ENCODE measurements at regions not wholly inside any gene's neighbourhood (a gene's known extent, or its start where the extent isn't known, plus 50 kb on each side); places are given as distances from the start of the nearest gene placed in this dataset.
"Not testable (repeated sequence)": the region's sequence is repeated elsewhere in the genome, so short reads cannot be mapped to it uniquely, and the experiment has no call there.

- no peak for DNase-seq (ENCODE audit: low spot score)
Observed at GRCh38 chr3:86887876-86888275, 103.1 kb downstream of the VGLL3 start.

DNA sequence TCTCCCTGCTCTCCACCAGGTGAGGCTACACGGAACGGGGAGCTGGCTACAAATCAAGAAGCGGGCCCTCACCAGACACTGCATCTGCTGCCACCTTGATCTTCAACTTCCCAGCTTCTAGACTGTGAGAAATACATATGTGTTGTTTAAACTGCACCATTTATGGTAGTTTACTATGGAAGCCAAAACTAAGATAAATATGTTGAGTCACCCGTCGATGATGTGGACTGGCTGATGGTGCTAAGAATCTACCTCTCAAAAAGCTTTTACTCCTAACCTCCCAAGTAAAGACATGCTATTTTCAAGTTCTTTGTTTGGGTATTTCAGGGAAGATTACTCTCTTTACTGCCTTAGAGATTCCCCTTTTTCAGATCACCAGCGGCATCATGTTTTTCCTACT lies 110.9 kb downstream of the VGLL3 start:
- no peak for DNase-seq (ENCODE audit: low spot score)

DNA sequence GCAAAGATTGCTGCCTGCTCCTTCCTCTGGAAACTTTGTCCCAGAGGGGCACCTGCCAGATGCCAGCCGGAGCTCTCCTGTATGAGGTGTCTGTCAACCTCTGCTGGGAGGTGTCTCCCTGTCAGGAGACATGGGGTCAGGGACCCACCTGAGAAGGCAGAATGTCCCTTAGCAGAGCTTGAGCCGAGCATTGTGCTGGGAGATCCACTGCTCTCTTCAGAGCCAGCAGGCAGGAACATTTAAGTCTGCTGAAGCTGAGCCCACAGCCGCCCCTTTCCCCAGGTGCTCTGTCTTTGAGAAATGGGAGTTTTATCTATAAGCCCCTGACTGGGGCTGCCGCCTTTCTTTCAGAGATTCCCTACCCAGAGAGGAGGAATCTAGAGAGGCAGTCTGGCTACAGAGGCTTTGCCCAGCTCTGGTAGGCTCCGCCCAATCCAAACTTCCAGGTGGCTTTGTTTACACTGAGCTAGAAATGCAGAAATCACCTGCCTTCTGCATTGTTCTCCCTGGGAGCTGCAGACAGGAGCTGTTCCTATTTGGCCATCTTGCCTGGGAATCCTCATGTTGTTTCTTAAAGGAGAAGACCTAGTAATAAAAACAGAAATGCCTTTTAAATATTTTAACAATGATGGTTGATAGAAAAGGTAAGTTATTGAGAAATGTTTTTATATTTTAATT lies 114.3 kb downstream of the VGLL3 start:
- DNase-seq (ENCODE audit: low spot score) = not testable (repeated sequence)

- not testable (repeated sequence) for DNase-seq (ENCODE audit: low spot score)
Observed at GRCh38 chr3:86874790-86875189, 116.2 kb downstream of the VGLL3 start.

- DNase-seq (ENCODE audit: low spot score) = peak; percentile 5
Observed at GRCh38 chr3:86869566-86869965, 121.4 kb downstream of the VGLL3 start.

DNA sequence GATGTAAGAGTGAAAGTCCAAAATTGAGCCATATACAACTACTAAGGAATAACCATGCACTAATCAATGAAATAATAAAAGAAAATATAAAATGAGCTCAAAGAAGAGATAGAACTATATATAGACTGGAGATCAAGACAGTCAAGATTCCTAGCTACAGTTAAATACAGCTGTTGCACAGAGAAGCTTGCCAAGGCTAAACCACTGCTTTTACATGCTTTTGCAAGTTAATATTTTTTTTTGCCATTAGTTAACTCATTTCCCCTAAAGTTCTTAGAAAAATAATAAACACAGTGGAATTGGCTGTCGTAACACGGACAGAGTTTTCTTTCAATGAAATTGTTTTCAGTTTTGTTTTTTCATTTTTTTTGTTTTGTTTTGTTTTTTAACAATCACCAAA lies 123.0 kb downstream of the VGLL3 start:
- no peak for DNase-seq (ENCODE audit: low spot score)

DNA sequence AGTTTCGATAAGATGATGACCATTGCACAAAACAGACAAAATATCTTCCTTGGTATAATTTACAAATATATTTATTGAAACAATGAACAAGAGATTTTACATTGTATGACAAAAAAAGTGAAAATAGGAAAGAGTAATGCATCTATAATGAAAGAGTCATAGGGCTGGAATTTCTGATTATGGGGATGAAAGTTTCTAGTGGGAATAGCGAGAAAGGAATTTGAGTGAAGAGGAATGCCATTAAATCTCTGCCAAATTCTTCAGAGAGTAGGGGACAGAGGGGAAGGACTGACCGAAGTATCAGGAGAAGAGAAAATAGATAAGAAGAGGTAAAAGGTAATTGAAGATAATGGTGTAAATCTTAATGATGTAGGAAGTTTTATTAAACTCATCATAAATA lies 125.4 kb downstream of the VGLL3 start:
- DNase-seq (ENCODE audit: low spot score) = no peak

- no peak for DNase-seq (ENCODE audit: low spot score)
Observed at GRCh38 chr3:86856711-86857110, 134.2 kb downstream of the VGLL3 start.

DNA sequence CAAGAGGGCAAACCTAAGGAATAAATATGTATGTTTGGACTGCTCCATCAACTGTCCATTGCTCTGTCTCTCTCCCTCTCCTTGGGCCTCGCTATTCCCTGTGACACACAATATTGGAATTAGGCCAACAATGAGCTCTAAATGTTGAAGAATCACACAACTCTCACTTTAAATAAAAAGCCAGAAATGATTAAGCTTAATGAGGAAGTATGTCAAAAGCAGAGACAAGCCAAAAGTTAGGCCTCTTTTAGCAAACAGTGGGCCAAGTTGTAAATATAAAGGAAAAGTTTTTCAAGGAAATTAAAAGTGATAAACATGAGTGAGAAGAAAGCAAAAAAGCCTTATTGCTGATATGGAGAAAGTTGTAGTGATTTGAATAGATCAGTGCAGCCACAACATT lies 141.0 kb downstream of the VGLL3 start:
- no peak for DNase-seq (ENCODE audit: low spot score)

DNA sequence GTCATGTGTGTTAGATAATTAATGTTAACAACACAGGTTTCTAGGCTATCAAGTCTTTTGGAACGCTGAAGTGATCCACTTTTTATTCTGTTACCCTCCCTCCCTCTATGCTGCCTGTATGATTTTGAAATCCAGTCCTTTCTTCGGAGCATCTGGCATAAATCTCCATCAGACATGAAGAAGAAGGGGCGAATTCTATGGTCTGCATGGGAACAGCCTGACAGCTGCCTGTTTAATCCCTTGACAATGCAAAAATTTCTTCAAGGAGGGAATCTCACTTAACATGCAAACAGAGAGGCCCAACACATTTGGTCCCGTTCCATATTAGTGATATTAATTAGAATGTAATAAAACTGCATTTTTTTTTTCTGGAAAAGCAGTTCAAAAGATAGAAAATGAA lies 145.2 kb downstream of the VGLL3 start:
- DNase-seq (ENCODE audit: low spot score) = no peak

- DNase-seq (ENCODE audit: low spot score) = no peak
Observed at GRCh38 chr3:86838927-86839326, 152.0 kb downstream of the VGLL3 start.

DNA sequence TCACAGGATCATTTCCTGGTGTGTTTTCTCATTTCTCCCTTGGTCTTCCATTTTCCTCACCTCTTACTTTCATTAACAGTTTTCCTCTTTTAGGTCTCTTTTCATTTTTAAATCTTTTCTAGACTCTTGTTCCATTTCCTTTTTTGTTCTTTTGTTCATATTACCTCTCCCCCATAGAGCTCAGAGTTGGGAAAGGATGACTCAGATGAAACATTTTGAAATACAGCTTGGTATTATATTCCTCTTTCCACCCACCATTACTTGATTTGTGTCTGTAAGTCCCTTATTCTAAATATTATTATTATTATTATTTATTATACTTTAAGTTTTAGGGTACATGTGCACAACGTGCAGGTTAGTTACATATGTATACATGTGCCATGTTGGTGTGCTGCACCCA lies 153.1 kb downstream of the VGLL3 start:
- no peak for DNase-seq (ENCODE audit: low spot score)

DNA sequence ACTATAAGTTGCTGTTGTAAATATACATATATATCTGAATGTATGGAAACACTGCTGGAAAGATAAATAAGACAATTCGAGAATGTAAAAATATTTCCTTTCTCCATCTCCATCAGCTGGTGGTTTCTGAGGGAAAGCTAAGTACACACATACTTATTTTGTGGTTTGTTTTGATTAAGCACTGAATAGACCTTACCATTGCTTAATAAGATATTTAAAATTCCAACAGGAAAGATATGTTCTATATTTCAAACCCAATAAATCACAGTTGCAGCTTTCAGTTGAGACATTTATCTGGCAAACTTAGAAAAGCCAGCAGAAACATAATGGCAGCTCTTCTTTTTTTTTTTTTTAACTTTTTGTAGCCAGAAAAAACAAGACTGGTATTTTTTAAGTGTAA lies 160.4 kb downstream of the VGLL3 start:
- DNase-seq (ENCODE audit: low spot score) = no peak

DNA sequence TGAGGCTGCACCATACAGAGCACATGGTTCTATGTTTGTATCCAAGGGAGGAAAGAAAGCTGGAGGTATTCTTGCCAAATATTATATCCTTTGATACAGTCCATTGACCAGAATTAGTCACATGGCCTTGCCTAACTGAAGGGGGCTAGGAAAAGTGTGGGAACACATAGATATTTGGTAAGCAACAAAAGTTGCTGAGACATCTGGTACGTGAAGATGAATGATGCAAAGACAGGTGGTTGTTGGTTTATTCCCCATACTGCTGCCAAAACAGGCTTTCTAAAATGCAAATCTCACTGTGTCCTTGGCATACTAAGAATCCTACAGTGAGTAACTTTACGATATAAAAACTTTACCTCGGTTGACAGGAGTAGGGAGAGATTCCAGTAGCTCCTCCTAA lies 162.2 kb downstream of the VGLL3 start:
- no peak for DNase-seq (ENCODE audit: low spot score)

GRCh38 chr3:86827582-86827981 lies 163.4 kb downstream of the VGLL3 start:
- DNase-seq (ENCODE audit: low spot score) = not testable (repeated sequence)

- DNase-seq (ENCODE audit: low spot score) = no peak
Observed at GRCh38 chr3:86826292-86826691, 164.7 kb downstream of the VGLL3 start.

- no peak for DNase-seq (ENCODE audit: low spot score)
Observed at GRCh38 chr3:86815880-86816279, 175.1 kb downstream of the VGLL3 start.

GRCh38 chr3:86814918-86815655 lies 175.9 kb downstream of the VGLL3 start:
- no peak for DNase-seq (ENCODE audit: low spot score)

DNA sequence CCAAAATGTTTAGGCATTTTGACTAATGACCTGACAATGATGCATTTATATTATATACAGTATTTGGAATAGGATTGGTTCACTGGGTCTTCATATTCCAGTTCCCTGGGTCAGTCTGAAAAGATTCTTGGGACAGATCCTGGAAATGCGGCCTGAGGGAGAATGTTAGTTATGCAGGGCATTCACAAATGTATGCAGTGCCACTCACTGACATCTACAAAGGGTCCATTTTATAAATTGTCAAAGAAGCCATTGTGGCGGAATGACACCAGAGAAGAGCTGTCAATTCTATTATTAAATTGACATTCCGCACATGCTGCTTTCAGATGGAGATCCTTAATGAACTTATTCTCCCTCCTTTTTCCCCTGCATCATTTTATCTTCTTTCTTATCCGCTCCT lies 176.6 kb downstream of the VGLL3 start:
- DNase-seq (ENCODE audit: low spot score) = peak; percentile 35

GRCh38 chr3:86801921-86802320 lies 189.0 kb downstream of the VGLL3 start:
- DNase-seq (ENCODE audit: low spot score) = no peak

DNA sequence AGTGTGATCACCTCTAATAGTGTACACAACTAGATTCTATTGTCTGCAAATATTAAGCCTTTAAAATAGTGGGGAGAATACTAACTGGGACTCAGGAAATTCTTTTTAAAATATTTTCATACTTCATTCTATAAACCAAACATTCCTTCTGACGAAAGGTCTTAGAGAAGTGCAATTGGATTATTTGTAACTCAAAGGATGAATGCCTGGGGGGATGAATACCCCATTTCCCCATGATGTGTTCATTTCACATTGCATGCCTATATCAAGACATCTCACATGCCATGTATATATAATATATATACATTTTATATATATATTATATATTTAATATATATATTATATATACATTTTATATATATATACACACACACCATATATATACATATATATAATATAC lies 189.9 kb downstream of the VGLL3 start:
- DNase-seq (ENCODE audit: low spot score) = no peak

- DNase-seq (ENCODE audit: low spot score) = no peak
Observed at GRCh38 chr3:86800116-86800515, 190.8 kb downstream of the VGLL3 start.

DNA sequence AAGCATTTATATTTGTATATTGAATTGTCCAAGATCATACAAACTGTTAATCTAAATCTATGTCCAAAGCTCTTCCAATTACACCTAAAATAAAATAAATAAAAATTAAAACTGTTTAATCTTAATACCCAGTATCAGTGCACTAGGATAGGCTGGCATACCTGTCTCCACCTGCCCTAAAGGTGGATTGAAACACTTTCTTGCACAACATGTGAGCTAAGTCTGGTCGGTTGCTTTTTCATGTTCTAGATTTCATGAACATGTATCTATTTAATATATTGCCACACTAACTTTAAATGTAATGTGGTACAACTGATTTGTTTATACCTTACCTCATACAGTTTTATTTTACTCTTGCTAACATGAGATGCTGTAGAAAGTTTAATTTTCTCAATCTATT lies 193.0 kb downstream of the VGLL3 start:
- no peak for DNase-seq (ENCODE audit: low spot score)
